ENCODE measurements at regions not wholly inside any gene's neighbourhood (a gene's known extent, or its start where the extent isn't known, plus 50 kb on each side); places are given as distances from the start of the nearest gene placed in this dataset.

DNA sequence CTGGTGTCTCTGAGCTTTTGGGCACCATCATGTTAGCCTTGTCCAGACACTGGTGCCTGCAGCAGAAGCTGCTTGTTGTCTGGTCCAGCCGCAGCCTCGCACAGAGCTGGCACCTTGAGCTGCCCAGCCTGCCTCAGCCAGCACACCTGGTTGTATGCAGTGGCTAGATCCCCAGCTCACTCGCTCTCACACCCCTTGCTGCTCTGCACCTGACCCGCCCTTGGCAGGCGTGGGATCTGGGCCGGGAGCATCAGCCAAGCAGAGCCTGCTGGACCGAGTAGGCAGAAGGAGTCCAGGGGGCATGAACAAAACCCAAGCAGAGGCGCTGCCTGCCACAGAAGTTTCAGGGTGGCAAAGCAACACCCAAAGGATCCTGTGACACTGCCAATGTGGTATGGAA lies 79.7 kb upstream of the ITGB1 start:
- TF ChIP-seq CTCF (conservative IDR thresholded peaks at IDR 0.05; ENCODE audit: low read length) (no peak), EZH2phosphoT487 (IDR thresholded peaks at IDR 0.05; ENCODE audit: borderline replicate concordance, low read depth, low read length) (no peak)

Measured in OCI-LY7 (cell line).